IMR-90 (cell line): ENCODE measurements at regions not wholly inside any gene's neighbourhood (a gene's known extent, or its start where the extent isn't known, plus 50 kb on each side); places are given as distances from the start of the nearest gene placed in this dataset.

Experiments used
- ATAC-seq: fragments of 200-7000 bp; cut with Tn5 transposase; 2 replicates; pipeline ENCODE4 v1.9.1; 2020; ENCODE audit warnings: low read depth, mild to moderate bottlenecking, moderate library complexity
- BruUV-seq: library from RNA; stranded (reverse); fragments of 400-500 nt; replicated peaks from 2 replicates; lab custom pipeline; 2021; lab: Mats Ljungman, UMichigan
- CTCF ChIA-PET: fragments of 300-600 bp; formaldehyde crosslinking; extraction: SDS; loops from one replicate; lab custom pipeline; 2021; ENCODE audit warnings: antibody characterized with exemption; lab: Yijun Ruan, JAX
- POLR2A ChIA-PET: fragments of 300-600 bp; sonication (Branson Sonifier 250); formaldehyde crosslinking; loops from one replicate; lab custom pipeline; 2022; ENCODE audit warnings: antibody characterized with exemption; ENCODE audit not compliant: unreplicated experiment; lab: Charles Lee
- DNase-seq: peaks from one replicate; pipeline ENCODE4 v3.0.0; 2013
- H2AFZ ChIP-seq: replicated peaks from 2 replicates; pipeline ENCODE3; 2013; ENCODE audit warnings: low read length, mild to moderate bottlenecking; ENCODE audit not compliant: poor library complexity
- H2AK5ac ChIP-seq: 2 replicates; pipeline ENCODE4 v1.6.1; 2013; ENCODE audit warnings: low read depth, low read length, inconsistent platforms
- H2AK9ac ChIP-seq: replicated peaks from 2 replicates; pipeline ENCODE3; 2013; ENCODE audit warnings: mild to moderate bottlenecking, low read depth, low read length, moderate library complexity; ENCODE audit not compliant: poor library complexity
- H2BK120ac ChIP-seq: 2 replicates; pipeline ENCODE4 v1.6.1; 2013; ENCODE audit warnings: low read depth, low read length, inconsistent platforms
- H2BK15ac ChIP-seq: 3 replicates; pipeline ENCODE4 v1.6.1; 2013; ENCODE audit warnings: low read depth, low read length, inconsistent platforms
- H2BK20ac ChIP-seq: 2 replicates; pipeline ENCODE4 v1.6.1; 2013; ENCODE audit warnings: low read depth, mild to moderate bottlenecking, inconsistent platforms, low read length, moderate library complexity
- H2BK5ac ChIP-seq: 2 replicates; pipeline ENCODE4 v1.6.1; 2013; ENCODE audit warnings: mild to moderate bottlenecking, low read depth, low read length, inconsistent platforms; ENCODE audit not compliant: poor library complexity, severe bottlenecking
- H3K14ac ChIP-seq: replicated peaks from 2 replicates; pipeline ENCODE4 v1.6.1; 2013; ENCODE audit warnings: low read depth, low read length, inconsistent platforms
- H3K18ac ChIP-seq: 2 replicates; pipeline ENCODE4 v1.6.1; 2013; ENCODE audit warnings: low read depth, low read length, control low read depth
- H3K23ac ChIP-seq: 2 replicates; pipeline ENCODE4 v1.6.1; 2013; ENCODE audit warnings: low read depth, low read length, inconsistent platforms
- H3K27ac ChIP-seq: 2 replicates; pipeline ENCODE4 v1.5.1; 2013; ENCODE audit warnings: mild to moderate bottlenecking, control low read depth, low read length; ENCODE audit not compliant: insufficient read depth
- H3K27me3 ChIP-seq: 2 replicates; pipeline ENCODE4 v1.6.1; 2013; ENCODE audit warnings: low read length; ENCODE audit not compliant: control insufficient read depth, insufficient read depth
- H3K36me3 ChIP-seq: 2 replicates; pipeline ENCODE4 v1.6.1; 2013; ENCODE audit warnings: low read length, mixed read lengths; ENCODE audit not compliant: control insufficient read depth, insufficient read depth
- H3K4ac ChIP-seq: 2 replicates; pipeline ENCODE4 v1.6.1; 2013; ENCODE audit warnings: low read depth, low read length, inconsistent platforms
- H3K4me1 ChIP-seq: 2 replicates; pipeline ENCODE4 v1.6.1; 2013; ENCODE audit warnings: low read length, mixed read lengths; ENCODE audit not compliant: control insufficient read depth, insufficient read depth
- H3K4me2 ChIP-seq: 2 replicates; pipeline ENCODE4 v1.6.1; 2013; ENCODE audit warnings: low read depth, mild to moderate bottlenecking, control low read depth, low read length, moderate library complexity
- H3K4me3 ChIP-seq: 2 replicates; pipeline ENCODE4 v1.5.1; 2013; ENCODE audit warnings: low read depth, mild to moderate bottlenecking, control low read depth, low read length, moderate library complexity; ENCODE audit not compliant: insufficient read depth
- H3K56ac ChIP-seq: 2 replicates; pipeline ENCODE4 v1.6.1; 2013; ENCODE audit warnings: low read length, inconsistent platforms; ENCODE audit not compliant: insufficient read depth; ENCODE audit errors: extremely low read depth
- H3K79me1 ChIP-seq, 2 experiments: 2 replicates each; pipeline ENCODE4 v1.6.1; 2013; ENCODE audit warnings: low read length in 2 of 2, inconsistent platforms in 1 of 2, low read depth in 1 of 2
- H3K9ac ChIP-seq: 2 replicates; pipeline ENCODE4 v1.6.1; 2013; ENCODE audit warnings: low read depth, low read length, control low read depth
- H3K9me1 ChIP-seq: 2 replicates; pipeline ENCODE4 v1.6.1; 2013; ENCODE audit warnings: low read length, inconsistent platforms; ENCODE audit not compliant: insufficient read depth
- H3K9me3 ChIP-seq: 2 replicates; pipeline ENCODE4 v1.6.1; 2013; ENCODE audit warnings: low read length; ENCODE audit not compliant: control insufficient read depth, insufficient read depth
- H4K20me1 ChIP-seq: 2 replicates; pipeline ENCODE4 v1.6.1; 2013; ENCODE audit warnings: low read length, inconsistent platforms; ENCODE audit not compliant: insufficient read depth
- H4K5ac ChIP-seq: 2 replicates; pipeline ENCODE4 v1.6.1; 2013; ENCODE audit warnings: mild to moderate bottlenecking, low read depth, low read length, control low read depth
- H4K8ac ChIP-seq, 2 experiments: 2 replicates each; pipeline ENCODE4 v1.6.1; 2013; ENCODE audit warnings: low read depth in 2 of 2, low read length in 2 of 2, control low read depth in 1 of 2, inconsistent platforms in 1 of 2
- H4K91ac ChIP-seq: 2 replicates; pipeline ENCODE4 v1.6.1; 2013; ENCODE audit warnings: low read depth, low read length, inconsistent platforms; ENCODE audit not compliant: insufficient read depth
- BHLHE40 ChIP-seq: fragments of 150-350 bp; IDR thresholded peaks from 2 replicates; pipeline ENCODE4 v1.6.1; 2016; ENCODE audit warnings: mild to moderate bottlenecking, low read depth, low read length
- CEBPB ChIP-seq: IDR thresholded peaks from 2 replicates; pipeline ENCODE4 v1.6.1; 2012; ENCODE audit warnings: low read depth, low read length, improper control_type of control experiment
- CHD1 ChIP-seq: IDR thresholded peaks from 2 replicates; pipeline ENCODE4 v1.6.1; 2012; ENCODE audit warnings: low read depth, low read length, improper control_type of control experiment
- CTCF ChIP-seq: conservative IDR thresholded peaks from 2 replicates; pipeline ENCODE4 v1.5.1; 2012; ENCODE audit warnings: mild to moderate bottlenecking, low read depth, low read length, improper control_type of control experiment
- ELK1 ChIP-seq: fragments of 150-350 bp; IDR thresholded peaks from 2 replicates; pipeline ENCODE4 v1.6.1; 2016; ENCODE audit warnings: low read depth, mild to moderate bottlenecking, low read length, moderate library complexity, borderline replicate concordance
- FOS ChIP-seq: fragments of 150-350 bp; IDR thresholded peaks from 2 replicates; pipeline ENCODE4 v1.6.1; 2016; ENCODE audit warnings: low read depth, low read length
- MAFK ChIP-seq: IDR thresholded peaks from 2 replicates; pipeline ENCODE4 v1.6.1; 2012; ENCODE audit warnings: low read depth, low read length, improper control_type of control experiment
- MAZ ChIP-seq: IDR thresholded peaks from 2 replicates; pipeline ENCODE4 v1.6.1; 2012; ENCODE audit warnings: low read depth, mild to moderate bottlenecking, low read length, improper control_type of control experiment, moderate library complexity, borderline replicate concordance
- MXI1 ChIP-seq: IDR thresholded peaks from 2 replicates; pipeline ENCODE4 v1.6.1; 2012; ENCODE audit warnings: low read depth, mild to moderate bottlenecking, low read length, moderate library complexity, borderline replicate concordance
- NFE2L2 ChIP-seq: fragments of 150-350 bp; IDR thresholded peaks from 2 replicates; pipeline ENCODE4 v1.6.1; 2016; ENCODE audit warnings: low read depth, mild to moderate bottlenecking, low read length
- POLR2A ChIP-seq: IDR thresholded peaks from 2 replicates; pipeline ENCODE4 v1.6.1; 2012; ENCODE audit warnings: mild to moderate bottlenecking, low read depth, low read length
- RAD21 ChIP-seq: IDR thresholded peaks from 2 replicates; pipeline ENCODE4 v1.6.1; 2012; ENCODE audit warnings: low read length, improper control_type of control experiment
- RCOR1 ChIP-seq: IDR thresholded peaks from 2 replicates; pipeline ENCODE4 v1.6.1; 2012; ENCODE audit warnings: mild to moderate bottlenecking, low read length, improper control_type of control experiment; ENCODE audit not compliant: insufficient replicate concordance
- RFX5 ChIP-seq: IDR thresholded peaks from 2 replicates; pipeline ENCODE4 v1.8.0; 2012; ENCODE audit warnings: low read depth, mild to moderate bottlenecking, low read length, moderate library complexity
- SMC3 ChIP-seq: fragments of 150-350 bp; IDR thresholded peaks from 2 replicates; pipeline ENCODE4 v1.6.1; 2016; ENCODE audit warnings: low read depth, mild to moderate bottlenecking, antibody characterized with exemption, low read length, moderate library complexity
- USF2 ChIP-seq: fragments of 150-350 bp; IDR thresholded peaks from 2 replicates; pipeline ENCODE4 v1.6.1; 2017; ENCODE audit warnings: mild to moderate bottlenecking, antibody characterized with exemption, low read length, low read depth
- WGBS, 2 experiments: methylation state at CpG; one replicate each; pipeline versions ENCODE4 v1.1.5 to v1.1.7; 2013; ENCODE audit warnings: missing lambda C conversion rate in 2 of 2; ENCODE audit not compliant: insufficient read length in 1 of 2; ENCODE audit errors: extremely low coverage in 2 of 2; 5-methylcytosine and 5-hydroxymethylcytosine counted together
- dilution Hi-C: fragments of 300-500 bp; cut with HindIII; formaldehyde crosslinking; loops from one replicate; pipeline ENCODE4 v1.14.3; 2018; ENCODE audit warnings: low sequenced_read_pairs; ENCODE audit not compliant: unreplicated experiment
- in situ Hi-C: fragments of 300-500 bp; cut with MboI; formaldehyde crosslinking; loops from 3 replicates; pipeline ENCODE4 v1.14.3; 2019; ENCODE audit warnings: low sequenced_read_pairs, inconsistent platforms, mixed read lengths
- intact Hi-C: fragments of 100-400 bp; cut with micrococcal nuclease; formaldehyde crosslinking; loops from 2 replicates; pipeline ENCODE4 v1.10.0; 2022

GRCh38 chr4:31169846-31170245 lies 449.7 kb downstream of the PCDH7 start:
- Histone ChIP-seq H3K9me1 (no peaks in the 10 kb centered on the region), H2BK20ac (no peak overlapping the region), H2AK5ac (no peak overlapping the region), H3K4me2 (no peak overlapping the region), H3K56ac (no peak overlapping the region), H2AK9ac (no peak overlapping the region), H2AFZ (no peak overlapping the region), H3K4me1 (no peaks in the 10 kb centered on the region), H3K9ac (no peak overlapping the region), H4K91ac (no peak overlapping the region), H3K27me3 (no peaks in the 10 kb centered on the region; the same call in 1 of the 2 replicates), H4K5ac (no peak overlapping the region), H4K20me1 (no peaks in the 10 kb centered on the region), H3K36me3 (no peaks in the 10 kb centered on the region), H3K27ac (no peak overlapping the region), H3K23ac (no peak overlapping the region), H3K9me3 (no peaks in the 10 kb centered on the region), H4K8ac (no peak overlapping the region), H3K79me1 (no peaks in the 10 kb centered on the region), H2BK5ac (no peak overlapping the region), H3K4me3 (no peak overlapping the region), H2BK15ac (no peak overlapping the region), H3K14ac (no peak overlapping the region), H3K18ac (no peak overlapping the region), H2BK120ac (no peak overlapping the region), H3K4ac (no peak overlapping the region)
- intact Hi-C loops, result no loop called here
- ChIA-PET POLR2A (no interaction called here), CTCF (no interaction called here)
- ATAC-seq (no peak), DNase-seq (no peak)
- dilution Hi-C loops, result no loop called here
- no CpG with 5 or more reads among the region's 5 CpGs for WGBS, 2 experiments
- TF ChIP-seq POLR2A (no peak), RFX5 (no peak), MXI1 (no peak), MAFK (no peak), ELK1 (no peak), CEBPB (no peak), CHD1 (no peak), USF2 (no peak), SMC3 (no peak), RCOR1 (no peak), CTCF (no peak), MAZ (no peak), FOS (no peak), NFE2L2 (no peak), RAD21 (no peak), BHLHE40 (no peak)
- in situ Hi-C loops, result no loop called here
- no TSS peak for BruUV-seq
